Smooth muscle cell (in vitro differentiated cells): ENCODE measurements at regions not wholly inside any gene's neighbourhood (a gene's known extent, or its start where the extent isn't known, plus 50 kb on each side); places are given as distances from the start of the nearest gene placed in this dataset.
A peak's percentile ranks its signal among the peaks of the same experiment; 100 is the strongest.

Experiments used
- DNase-seq: peaks from one replicate; lab custom pipeline; 2025; ENCODE audit not compliant: unreplicated experiment; lab: John Stamatoyannopoulos, UW
- H2AFZ ChIP-seq: fragments of 200-600 bp; sonication (generic); 2 replicates; pipeline ENCODE4 v1.6.0; 2016; ENCODE audit warnings: antibody characterized with exemption, low read depth, mild to moderate bottlenecking
- H3F3A ChIP-seq: fragments of 200-600 bp; sonication (generic); 2 replicates; pipeline ENCODE4 v1.6.0; 2017; ENCODE audit warnings: antibody characterized with exemption, low read depth
- H3K27ac ChIP-seq: fragments of 200-600 bp; sonication (generic); 2 replicates; pipeline ENCODE4 v1.5.1; 2016; ENCODE audit warnings: low read depth, mild to moderate bottlenecking
- H3K27me3 ChIP-seq: fragments of 200-600 bp; sonication (generic); 2 replicates; pipeline ENCODE4 v1.6.1; 2016; ENCODE audit warnings: low read depth, mild to moderate bottlenecking
- H3K36me3 ChIP-seq: fragments of 200-600 bp; sonication (generic); 2 replicates; pipeline ENCODE4 v1.5.1; 2016; ENCODE audit warnings: low read depth
- H3K4me1 ChIP-seq: fragments of 200-600 bp; sonication (generic); 2 replicates; pipeline ENCODE4 v1.5.1; 2016; ENCODE audit warnings: low read depth
- H3K4me2 ChIP-seq: fragments of 200-600 bp; sonication (generic); 2 replicates; pipeline ENCODE4 v1.6.0; 2016; ENCODE audit warnings: mild to moderate bottlenecking
- H3K4me3 ChIP-seq: fragments of 200-600 bp; sonication (generic); 2 replicates; pipeline ENCODE4 v1.5.1; 2016; ENCODE audit warnings: mild to moderate bottlenecking
- H3K79me2 ChIP-seq: fragments of 200-600 bp; sonication (generic); 2 replicates; pipeline ENCODE4 v1.6.0; 2016; ENCODE audit warnings: low read depth, mild to moderate bottlenecking
- H3K9ac ChIP-seq: fragments of 200-600 bp; sonication (generic); 2 replicates; pipeline ENCODE4 v1.6.0; 2016; ENCODE audit warnings: low read depth
- H3K9me3 ChIP-seq: fragments of 200-600 bp; sonication (generic); replicated peaks from 2 replicates; pipeline ENCODE4 v1.5.1; 2016; ENCODE audit warnings: low read depth
- H4K20me1 ChIP-seq: fragments of 200-600 bp; sonication (generic); 2 replicates; pipeline ENCODE4 v1.6.0; 2016; ENCODE audit warnings: low read depth
- WGBS: methylation state at CpG from one replicate; pipeline ENCODE4 v1.1.7; 2016; ENCODE audit warnings: low lambda C conversion rate; 5-methylcytosine and 5-hydroxymethylcytosine counted together
- TF ChIP-seq, protein P1 (sequence below): fragments of 200-600 bp; sonication (generic); IDR thresholded peaks from 2 replicates; pipeline ENCODE4 v1.5.1; 2017; ENCODE audit warnings: borderline replicate concordance, mild to moderate bottlenecking, antibody characterized with exemption; ENCODE audit not compliant: insufficient read depth, poor library complexity, severe bottlenecking

DNA sequence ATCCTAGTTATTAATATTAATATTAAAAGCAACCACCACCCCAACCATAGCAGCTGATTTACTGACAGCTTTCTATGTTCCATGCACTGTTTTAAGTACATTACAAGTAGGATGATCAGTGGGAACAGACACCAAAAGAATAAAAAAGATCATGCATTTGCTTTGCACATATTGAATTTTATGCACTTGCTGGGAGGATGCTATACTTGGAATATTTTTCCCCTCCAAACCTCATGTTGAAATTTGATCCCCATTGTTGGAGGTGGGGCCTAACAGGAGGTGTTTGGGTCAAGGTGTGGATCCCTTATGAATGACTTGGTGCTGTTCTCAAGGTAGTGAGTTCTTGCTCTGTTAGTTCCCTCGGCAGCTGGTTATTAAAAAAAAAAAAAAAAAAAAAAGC, 178.9 kb upstream of the MYLIP start:
- Histone ChIP-seq H3K9ac (no peak overlapping the region), H3K27ac (no peak overlapping the region), H3K27me3 (no peaks in the 10 kb centered on the region), H3K9me3 (no peaks in the 10 kb centered on the region), H3K79me2 (no peaks in the 10 kb centered on the region), H3K4me1 (no peaks in the 10 kb centered on the region), H2AFZ (no peak overlapping the region), H4K20me1 (no peaks in the 10 kb centered on the region), H3K4me3 (no peak overlapping the region), H3K4me2 (no peak overlapping the region), H3K36me3 (no peaks in the 10 kb centered on the region), H3F3A (no peaks in the 10 kb centered on the region)
- no peak for DNase-seq
- TF ChIP-seq, protein P1, sequence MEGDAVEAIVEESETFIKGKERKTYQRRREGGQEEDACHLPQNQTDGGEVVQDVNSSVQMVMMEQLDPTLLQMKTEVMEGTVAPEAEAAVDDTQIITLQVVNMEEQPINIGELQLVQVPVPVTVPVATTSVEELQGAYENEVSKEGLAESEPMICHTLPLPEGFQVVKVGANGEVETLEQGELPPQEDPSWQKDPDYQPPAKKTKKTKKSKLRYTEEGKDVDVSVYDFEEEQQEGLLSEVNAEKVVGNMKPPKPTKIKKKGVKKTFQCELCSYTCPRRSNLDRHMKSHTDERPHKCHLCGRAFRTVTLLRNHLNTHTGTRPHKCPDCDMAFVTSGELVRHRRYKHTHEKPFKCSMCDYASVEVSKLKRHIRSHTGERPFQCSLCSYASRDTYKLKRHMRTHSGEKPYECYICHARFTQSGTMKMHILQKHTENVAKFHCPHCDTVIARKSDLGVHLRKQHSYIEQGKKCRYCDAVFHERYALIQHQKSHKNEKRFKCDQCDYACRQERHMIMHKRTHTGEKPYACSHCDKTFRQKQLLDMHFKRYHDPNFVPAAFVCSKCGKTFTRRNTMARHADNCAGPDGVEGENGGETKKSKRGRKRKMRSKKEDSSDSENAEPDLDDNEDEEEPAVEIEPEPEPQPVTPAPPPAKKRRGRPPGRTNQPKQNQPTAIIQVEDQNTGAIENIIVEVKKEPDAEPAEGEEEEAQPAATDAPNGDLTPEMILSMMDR: no peak
- WGBS: 77% methylated on average over 1 of the region's 1 CpG

DNA sequence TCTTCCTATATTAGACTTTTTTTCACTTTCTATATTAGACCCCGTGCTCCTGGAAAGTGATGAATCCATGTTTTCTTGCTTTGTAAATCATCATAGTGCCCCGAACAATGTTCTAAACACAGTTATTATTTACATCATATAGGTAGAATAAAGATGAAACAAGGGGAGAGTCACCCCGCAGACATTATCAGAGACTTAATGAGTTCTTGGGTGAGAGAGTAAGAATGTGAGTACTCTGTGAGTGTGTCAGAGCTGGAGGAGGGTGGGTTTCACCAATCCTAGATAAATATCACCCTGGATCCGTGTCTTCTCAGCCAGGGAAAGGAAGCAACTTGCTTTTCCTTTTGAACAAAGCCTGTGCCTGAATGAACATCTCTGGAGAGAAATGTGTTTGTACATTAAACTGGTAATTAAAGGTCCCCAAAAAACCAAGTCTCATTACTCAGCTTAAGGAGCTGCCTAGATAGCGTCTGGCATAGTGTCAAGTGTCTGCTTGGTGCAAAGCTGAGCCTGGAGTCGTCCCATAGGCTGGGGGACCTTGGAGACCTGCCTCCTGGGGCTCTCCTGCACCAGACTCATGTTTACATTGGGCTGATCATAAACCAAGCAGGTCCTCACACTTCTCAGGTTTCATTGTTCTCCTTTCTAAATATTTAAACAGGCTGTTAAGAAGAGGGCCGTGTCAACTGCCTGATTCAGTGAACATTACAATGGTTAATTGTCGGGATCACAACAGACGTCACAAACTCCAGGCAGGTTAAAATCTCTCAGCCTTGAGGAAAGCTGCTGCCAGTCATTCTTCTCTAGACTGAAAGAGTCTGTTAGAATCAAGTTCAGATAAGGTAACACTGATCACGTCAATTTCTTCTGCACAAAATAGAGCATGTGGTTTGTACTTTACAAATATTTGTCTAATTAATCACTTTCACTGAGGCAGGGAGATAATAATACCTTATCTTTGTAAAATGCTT, 179.7 kb upstream of the MYLIP start:
- H3K4me2 ChIP-seq: peak overlapping the region; percentile 12
- no peaks in the 10 kb centered on the region for H3K9me3 ChIP-seq
- no peaks in the 10 kb centered on the region for H3K36me3 ChIP-seq
- no peaks in the 10 kb centered on the region for H3F3A ChIP-seq
- no peak overlapping the region for H3K9ac ChIP-seq
- H3K27ac ChIP-seq: no peak overlapping the region
- no peak overlapping the region for H3K4me3 ChIP-seq
- TF ChIP-seq, protein P1: no peak
- H3K4me1 ChIP-seq: no peaks in the 10 kb centered on the region
- no peak for DNase-seq
- no peaks in the 10 kb centered on the region for H4K20me1 ChIP-seq
- no peaks in the 10 kb centered on the region for H3K79me2 ChIP-seq
- WGBS: 51% methylated on average over 10 of the region's 10 CpGs
- no peaks in the 10 kb centered on the region for H3K27me3 ChIP-seq
- H2AFZ ChIP-seq: no peak overlapping the region

DNA sequence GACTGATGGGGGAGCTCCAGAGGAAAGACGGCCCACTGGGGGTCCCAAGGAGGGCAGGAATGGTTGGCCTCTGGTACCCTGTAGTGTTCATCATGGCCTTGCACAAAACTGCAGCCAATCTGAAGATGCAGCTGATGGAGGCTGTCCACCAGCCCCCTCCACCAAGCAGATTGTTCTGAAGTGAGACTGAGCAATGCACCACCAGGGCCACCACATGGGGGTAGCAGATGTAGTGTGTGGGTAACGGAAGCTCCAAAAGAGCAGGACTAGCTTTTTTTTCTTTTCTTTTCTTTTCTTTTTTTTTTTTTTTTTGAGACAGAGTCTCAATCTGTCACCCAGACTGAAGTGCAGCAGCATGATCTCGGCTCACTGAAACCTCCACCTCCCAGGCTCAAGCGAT, 181.0 kb upstream of the MYLIP start:
- H3K79me2 ChIP-seq: no peaks in the 10 kb centered on the region
- H4K20me1 ChIP-seq: no peaks in the 10 kb centered on the region
- 92% methylated on average over 4 of the region's 4 CpGs for WGBS
- H3K27me3 ChIP-seq: no peaks in the 10 kb centered on the region
- H3K9ac ChIP-seq: no peak overlapping the region
- no peak overlapping the region for H3K4me2 ChIP-seq
- no peak overlapping the region for H3K4me3 ChIP-seq
- DNase-seq: no peak
- no peak overlapping the region for H2AFZ ChIP-seq
- no peaks in the 10 kb centered on the region for H3K4me1 ChIP-seq
- TF ChIP-seq, protein P1: no peak
- no peaks in the 10 kb centered on the region for H3K36me3 ChIP-seq
- H3F3A ChIP-seq: no peaks in the 10 kb centered on the region
- H3K9me3 ChIP-seq: no peaks in the 10 kb centered on the region
- no peak overlapping the region for H3K27ac ChIP-seq
